ENCODE measurements at regions not wholly inside any gene's neighbourhood (a gene's known extent, or its start where the extent isn't known, plus 50 kb on each side); places are given as distances from the start of the nearest gene placed in this dataset.

DNA sequence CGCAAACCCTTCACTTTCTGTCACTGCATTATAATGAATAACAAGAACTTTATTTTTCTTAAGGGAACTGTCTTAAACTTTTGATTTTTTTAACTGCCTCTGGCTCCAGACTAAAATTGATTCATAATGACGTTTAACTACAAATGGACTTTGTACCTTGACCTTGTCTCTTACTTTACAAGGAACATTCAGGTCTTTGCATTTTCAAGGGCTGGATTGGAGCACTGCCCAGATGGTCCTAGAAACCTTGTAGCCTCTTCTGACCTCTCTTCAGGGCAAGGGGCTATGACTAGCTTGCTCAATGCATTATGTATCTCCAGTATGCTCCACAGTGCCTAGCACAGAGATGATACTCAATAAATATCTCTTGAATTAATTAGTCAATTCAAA is 612.6 kb upstream of the CLINT1 start:
- no peak for DNase-seq (ENCODE audit: low read depth, low spot score)
- FAIRE-seq = no peak
- no peaks in the 10 kb centered on the region for H3K36me3 ChIP-seq (ENCODE audit: control insufficient read depth in 2 of 2, insufficient read depth in 2 of 2, low read length in 1 of 2)
- intact Hi-C loops (cut with micrococcal nuclease; ENCODE audit: unreplicated experiment) = no loop called here
- ChIA-PET POLR2A (no interaction called here), CTCF (interaction anchor here (1.4 kb wide), 1 partner anchor 396 kb away, joined by 3 read pairs; no protein-coding TSS in a partner anchor), SMC1A (ENCODE audit: uncharacterized antibody, unreplicated experiment) (interaction anchor here (1.1 to 1.2 kb wide), 2 partner anchors 11 to 60 kb away, joined by 3 to 5 read pairs; no protein-coding TSS in a partner anchor), RAD21 (ENCODE audit: unreplicated experiment) (no interaction called here)
- H4K20me1 ChIP-seq (ENCODE audit: control insufficient read depth, insufficient read depth) = no peaks in the 10 kb centered on the region
- H3K4me1 ChIP-seq (ENCODE audit: control insufficient read depth, insufficient read depth, low read length) = no peaks in the 10 kb centered on the region
- no peak overlapping the region for H3K4me3 ChIP-seq
- H3K27me3 ChIP-seq (replicated peaks in 1 of 2; ENCODE audit: control insufficient read depth in 2 of 2, insufficient read depth in 2 of 2, low read length in 1 of 2) = peaks cover 0 to 2% of the 10 kb centered on the region in 2 experiments; a peak in 2 of 4 replicates
- no peaks in the 10 kb centered on the region for H3K79me2 ChIP-seq (ENCODE audit: control insufficient read depth, insufficient read depth, low read length)
- BruUV-seq (replicated peaks) = no TSS peak
- no peak overlapping the region for H3K9ac ChIP-seq (ENCODE audit: control insufficient read depth, insufficient read depth, low read length)
- TF ChIP-seq ZNF24 (IDR thresholded peaks at IDR 0.05) (no peak), RFX5 (IDR thresholded peaks at IDR 0.05; ENCODE audit: low read depth, low read length) (no peak), RAD21 (IDR thresholded peaks at IDR 0.05; ENCODE audit: insufficient read depth, low read depth, low read length) (no peak), BHLHE40 (IDR thresholded peaks at IDR 0.05; ENCODE audit: borderline replicate concordance in 1 of 2, low read depth in 2 of 2, low read length in 1 of 2) (no peak), MYB (IDR thresholded peaks at IDR 0.05; ENCODE audit: borderline replicate concordance, low read depth, low read length) (no peak), HCFC1 (IDR thresholded peaks at IDR 0.05; ENCODE audit: low read length) (no peak)
- TF ChIP-seq, protein P1, sequence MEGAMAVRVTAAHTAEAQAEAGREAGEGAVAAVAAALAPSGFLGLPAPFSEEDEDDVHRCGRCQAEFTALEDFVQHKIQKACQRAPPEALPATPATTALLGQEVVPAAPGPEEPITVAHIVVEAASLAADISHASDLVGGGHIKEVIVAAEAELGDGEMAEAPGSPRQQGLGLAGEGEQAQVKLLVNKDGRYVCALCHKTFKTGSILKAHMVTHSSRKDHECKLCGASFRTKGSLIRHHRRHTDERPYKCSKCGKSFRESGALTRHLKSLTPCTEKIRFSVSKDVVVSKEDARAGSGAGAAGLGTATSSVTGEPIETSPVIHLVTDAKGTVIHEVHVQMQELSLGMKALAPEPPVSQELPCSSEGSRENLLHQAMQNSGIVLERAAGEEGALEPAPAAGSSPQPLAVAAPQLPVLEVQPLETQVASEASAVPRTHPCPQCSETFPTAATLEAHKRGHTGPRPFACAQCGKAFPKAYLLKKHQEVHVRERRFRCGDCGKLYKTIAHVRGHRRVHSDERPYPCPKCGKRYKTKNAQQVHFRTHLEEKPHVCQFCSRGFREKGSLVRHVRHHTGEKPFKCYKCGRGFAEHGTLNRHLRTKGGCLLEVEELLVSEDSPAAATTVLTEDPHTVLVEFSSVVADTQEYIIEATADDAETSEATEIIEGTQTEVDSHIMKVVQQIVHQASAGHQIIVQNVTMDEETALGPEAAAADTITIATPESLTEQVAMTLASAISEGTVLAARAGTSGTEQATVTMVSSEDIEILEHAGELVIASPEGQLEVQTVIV (IDR thresholded peaks at IDR 0.05; ENCODE audit: borderline replicate concordance, partially characterized antibody) = no peak
- TF ChIP-seq, protein P2, sequence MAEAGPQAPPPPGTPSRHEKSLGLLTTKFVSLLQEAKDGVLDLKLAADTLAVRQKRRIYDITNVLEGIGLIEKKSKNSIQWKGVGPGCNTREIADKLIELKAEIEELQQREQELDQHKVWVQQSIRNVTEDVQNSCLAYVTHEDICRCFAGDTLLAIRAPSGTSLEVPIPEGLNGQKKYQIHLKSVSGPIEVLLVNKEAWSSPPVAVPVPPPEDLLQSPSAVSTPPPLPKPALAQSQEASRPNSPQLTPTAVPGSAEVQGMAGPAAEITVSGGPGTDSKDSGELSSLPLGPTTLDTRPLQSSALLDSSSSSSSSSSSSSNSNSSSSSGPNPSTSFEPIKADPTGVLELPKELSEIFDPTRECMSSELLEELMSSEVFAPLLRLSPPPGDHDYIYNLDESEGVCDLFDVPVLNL (IDR thresholded peaks at IDR 0.05; ENCODE audit: low read depth, low read length) = no peak
- H3K27ac ChIP-seq (ENCODE audit: control insufficient read depth, insufficient read depth) = no peak overlapping the region
- H3K4me2 ChIP-seq (ENCODE audit: control insufficient read depth, insufficient read depth) = no peak overlapping the region
- H3K9me3 ChIP-seq (replicated peaks; ENCODE audit: control insufficient read depth, insufficient read depth, low read length) = no peaks in the 10 kb centered on the region; the same call in 2 of the 3 replicates
- H2AFZ ChIP-seq (ENCODE audit: control insufficient read depth, low read depth, low read length) = no peak overlapping the region
- 29% methylated on average over 2 of the region's 2 CpGs for WGBS (ENCODE audit: insufficient coverage, insufficient replicate concordance, low lambda C conversion rate, missing lambda C conversion rate)
- ATAC-seq = no peak
- in situ Hi-C loops (cut with MboI) = no loop called here
